HFFc6 (cell line): ENCODE measurements at regions not wholly inside any gene's neighbourhood (a gene's known extent, or its start where the extent isn't known, plus 50 kb on each side); places are given as distances from the start of the nearest gene placed in this dataset. TPM values are rescaled to one million over a fixed set of nuclear protein-coding genes. Genes with fewer than 3 reads are reported as not detected.

Source experiments
- DNase-seq: peaks from one replicate; pipeline ENCODE4 v3.0.0-alpha.2; 2018
- H3K27ac Mint-ChIP-seq: 2 replicates; pipeline ENCODE4 v1.8.0; 2020; ENCODE audit warnings: mild to moderate bottlenecking, mixed read lengths
- H3K27me3 Mint-ChIP-seq: 2 replicates; pipeline ENCODE4 v1.8.0; 2021; ENCODE audit warnings: mild to moderate bottlenecking, moderate library complexity, mixed read lengths; ENCODE audit not compliant: insufficient read depth
- H3K36me3 Mint-ChIP-seq: 2 replicates; pipeline ENCODE4 v1.8.0; 2021; ENCODE audit warnings: low read depth, mixed read lengths
- H3K4me1 Mint-ChIP-seq: 2 replicates; pipeline ENCODE4 v1.8.0; 2020; ENCODE audit warnings: low read depth, mixed read lengths
- H3K4me3 Mint-ChIP-seq: 2 replicates; pipeline ENCODE4 v1.8.0; 2020; ENCODE audit warnings: mild to moderate bottlenecking, moderate library complexity, mixed read lengths
- H3K9me3 Mint-ChIP-seq: 2 replicates; pipeline ENCODE4 v1.8.0; 2020; ENCODE audit warnings: mild to moderate bottlenecking, mixed read lengths
- CTCF ChIP-seq: fragments of 200-600 bp; sonication (generic); IDR thresholded peaks from 2 replicates; pipeline ENCODE4 v1.5.0; 2021; ENCODE audit warnings: antibody characterized with exemption, mild to moderate bottlenecking
- microRNA-seq: library from miRNA; unstranded; fragments of <30 nt; microRNA quantifications from one replicate; pipeline ENCODE4, GENCODE V29; 2019

DNA sequence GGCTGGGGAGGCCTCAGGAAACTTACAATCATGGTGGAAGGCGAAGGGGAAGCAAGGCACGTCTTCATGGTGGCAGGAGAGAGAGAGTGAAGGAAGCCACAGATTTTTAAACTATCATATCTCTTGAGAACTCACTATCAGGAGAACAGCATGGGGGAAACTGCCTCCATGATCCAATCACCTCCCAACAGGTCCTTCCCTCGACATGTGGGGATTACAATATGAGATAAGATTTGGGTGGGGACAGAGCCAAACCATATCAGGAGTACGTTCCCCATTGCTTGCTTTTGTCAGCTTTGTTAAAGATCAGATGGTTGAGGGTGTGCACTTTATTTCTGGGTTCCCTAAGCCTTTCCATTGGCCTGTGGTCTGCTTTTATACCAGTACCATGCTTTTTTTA is 53.7 kb upstream of the E2F8 start:
- H3K27me3 Mint-ChIP-seq: peaks cover 51% of the 10 kb centered on the region
- no peaks in the 10 kb centered on the region for H3K9me3 Mint-ChIP-seq
- no peaks in the 10 kb centered on the region for H3K36me3 Mint-ChIP-seq
- no peak overlapping the region for H3K27ac Mint-ChIP-seq
- no peak for TF ChIP-seq CTCF
- DNase-seq: no peak
- H3K4me1 Mint-ChIP-seq: no peaks in the 10 kb centered on the region
- no peak overlapping the region for H3K4me3 Mint-ChIP-seq

DNA sequence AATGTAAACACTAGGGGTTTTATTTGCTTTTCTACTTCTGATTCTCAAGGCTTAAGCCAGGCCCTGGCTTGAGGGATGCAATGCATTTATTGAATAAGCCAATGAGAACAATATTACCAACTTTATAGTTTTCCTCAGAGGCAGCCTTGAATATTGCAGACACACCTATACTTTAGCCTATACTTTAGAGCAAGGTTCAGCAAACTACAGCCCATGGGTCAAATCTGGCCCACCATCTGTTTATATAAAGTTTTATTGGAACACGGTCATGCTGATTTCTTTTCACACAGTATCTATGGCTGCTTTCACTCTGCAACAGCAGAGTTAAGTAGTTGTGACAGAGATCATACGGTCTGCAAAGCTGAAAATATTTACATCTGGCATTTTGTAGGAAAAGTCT is 50.3 kb upstream of the E2F8 start:
- Mint-ChIP-seq H3K4me1 (no peaks in the 10 kb centered on the region), H3K4me3 (no peak overlapping the region), H3K27me3 (peaks cover 41% of the 10 kb centered on the region), H3K27ac (no peak overlapping the region), H3K9me3 (no peaks in the 10 kb centered on the region), H3K36me3 (no peaks in the 10 kb centered on the region)
- no peak for DNase-seq
- no peak for TF ChIP-seq CTCF

Small RNAs in the stretch of these regions (microRNA-seq; reads per million reads assigned to microRNA genes)
- gene MIR4486: not detected
